Coronary artery (tissue), 2 donors: ENCODE measurements at regions not wholly inside any gene's neighbourhood (a gene's known extent, or its start where the extent isn't known, plus 50 kb on each side); places are given as distances from the start of the nearest gene placed in this dataset.

Experiments used
- DNase-seq: peaks from one replicate; pipeline ENCODE4 v3.0.0-alpha.2; 2017; ENCODE audit warnings: low spot score
- H3K27ac ChIP-seq, 2 donors: fragments of 200-600 bp; sonication (generic); one replicate each; pipeline ENCODE4 v1.5.1; 2016 to 2019
- H3K4me3 ChIP-seq: fragments of 200-600 bp; sonication (generic); 2 replicates; pipeline ENCODE4 v1.5.1; 2016; ENCODE audit warnings: mild to moderate bottlenecking, moderate library complexity
- TF ChIP-seq, protein P1 (sequence below): fragments of 200-600 bp; sonication (generic); IDR thresholded peaks from one replicate; pipeline ENCODE4 v1.5.1; 2019; ENCODE audit warnings: antibody characterized with exemption

DNA sequence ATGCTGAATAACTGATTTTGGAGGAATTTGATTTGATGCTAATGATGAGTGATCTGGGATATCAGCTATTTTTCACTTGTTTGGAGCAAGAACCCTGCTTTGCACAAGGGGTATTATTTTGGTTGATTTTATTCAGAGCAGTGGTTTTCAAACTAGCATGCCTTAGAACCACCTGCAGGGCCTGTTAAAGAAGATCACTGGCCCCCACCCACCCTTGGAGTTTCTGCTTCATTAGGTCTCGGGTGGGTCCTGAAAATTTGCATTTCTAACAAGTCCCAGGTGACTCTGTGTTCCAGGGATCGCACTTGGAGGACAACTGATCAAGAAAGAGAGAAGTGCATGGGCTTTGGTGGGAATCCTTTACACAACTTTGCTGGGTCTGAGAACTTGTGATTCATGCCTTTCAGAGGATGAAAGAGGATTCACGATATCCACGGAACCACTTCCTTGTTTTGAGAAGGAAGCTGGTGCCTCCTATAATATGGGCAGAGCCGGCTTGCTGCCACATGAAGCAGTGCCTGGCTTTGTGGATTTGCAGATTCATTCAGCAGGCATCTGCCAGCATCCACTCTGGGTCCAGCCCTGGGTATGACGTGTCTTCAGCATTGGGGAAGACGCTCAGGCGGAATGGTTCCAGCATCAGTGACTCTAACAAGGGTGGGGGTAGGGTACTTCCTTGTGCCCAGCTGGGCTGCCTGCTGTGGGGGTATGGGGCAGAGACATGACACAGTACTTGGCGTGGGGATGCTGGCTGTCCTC lies 106.6 kb upstream of the PITX1 start:
- peak; percentile 73 for DNase-seq
- TF ChIP-seq, protein P1, sequence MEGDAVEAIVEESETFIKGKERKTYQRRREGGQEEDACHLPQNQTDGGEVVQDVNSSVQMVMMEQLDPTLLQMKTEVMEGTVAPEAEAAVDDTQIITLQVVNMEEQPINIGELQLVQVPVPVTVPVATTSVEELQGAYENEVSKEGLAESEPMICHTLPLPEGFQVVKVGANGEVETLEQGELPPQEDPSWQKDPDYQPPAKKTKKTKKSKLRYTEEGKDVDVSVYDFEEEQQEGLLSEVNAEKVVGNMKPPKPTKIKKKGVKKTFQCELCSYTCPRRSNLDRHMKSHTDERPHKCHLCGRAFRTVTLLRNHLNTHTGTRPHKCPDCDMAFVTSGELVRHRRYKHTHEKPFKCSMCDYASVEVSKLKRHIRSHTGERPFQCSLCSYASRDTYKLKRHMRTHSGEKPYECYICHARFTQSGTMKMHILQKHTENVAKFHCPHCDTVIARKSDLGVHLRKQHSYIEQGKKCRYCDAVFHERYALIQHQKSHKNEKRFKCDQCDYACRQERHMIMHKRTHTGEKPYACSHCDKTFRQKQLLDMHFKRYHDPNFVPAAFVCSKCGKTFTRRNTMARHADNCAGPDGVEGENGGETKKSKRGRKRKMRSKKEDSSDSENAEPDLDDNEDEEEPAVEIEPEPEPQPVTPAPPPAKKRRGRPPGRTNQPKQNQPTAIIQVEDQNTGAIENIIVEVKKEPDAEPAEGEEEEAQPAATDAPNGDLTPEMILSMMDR: no peak
- Histone ChIP-seq H3K27ac (no peak overlapping the region), H3K4me3 (no peak overlapping the region)

DNA sequence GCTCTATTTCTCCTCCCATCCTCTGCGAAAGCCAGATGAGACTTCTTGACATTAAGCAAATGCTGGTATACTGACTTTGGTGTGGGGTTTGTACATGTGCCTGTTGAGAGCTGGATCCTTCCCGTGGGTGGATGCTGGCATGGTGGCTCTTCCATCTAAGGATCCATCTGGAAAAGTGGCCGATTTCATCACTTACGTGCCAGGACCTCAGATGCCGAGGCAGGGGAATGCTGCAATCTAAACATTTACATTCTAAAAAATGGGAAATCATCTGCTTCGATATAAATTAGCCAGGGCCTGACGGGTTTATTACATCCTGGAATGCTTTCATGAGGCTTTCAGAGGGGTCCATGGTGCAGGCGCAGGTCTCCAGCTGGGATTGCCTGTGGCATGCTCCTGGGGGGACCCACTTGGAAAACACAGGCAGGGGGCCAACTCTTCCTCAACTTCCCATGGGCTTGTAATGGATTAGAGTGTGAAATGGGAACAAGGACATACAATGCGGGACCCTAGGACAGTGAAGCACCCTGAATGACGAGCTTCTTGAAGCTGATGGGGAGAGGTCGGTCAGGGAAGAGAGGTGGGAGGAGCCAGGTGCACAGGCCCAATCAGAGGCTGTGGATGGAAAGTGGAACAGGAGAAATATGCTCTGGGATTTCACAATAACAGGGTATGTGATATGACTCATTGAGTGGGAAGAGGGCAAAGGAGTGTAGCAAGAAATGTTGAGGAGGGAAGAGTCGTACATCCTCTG lies 105.5 kb upstream of the PITX1 start:
- H3K27ac ChIP-seq: no peak overlapping the region

DNA sequence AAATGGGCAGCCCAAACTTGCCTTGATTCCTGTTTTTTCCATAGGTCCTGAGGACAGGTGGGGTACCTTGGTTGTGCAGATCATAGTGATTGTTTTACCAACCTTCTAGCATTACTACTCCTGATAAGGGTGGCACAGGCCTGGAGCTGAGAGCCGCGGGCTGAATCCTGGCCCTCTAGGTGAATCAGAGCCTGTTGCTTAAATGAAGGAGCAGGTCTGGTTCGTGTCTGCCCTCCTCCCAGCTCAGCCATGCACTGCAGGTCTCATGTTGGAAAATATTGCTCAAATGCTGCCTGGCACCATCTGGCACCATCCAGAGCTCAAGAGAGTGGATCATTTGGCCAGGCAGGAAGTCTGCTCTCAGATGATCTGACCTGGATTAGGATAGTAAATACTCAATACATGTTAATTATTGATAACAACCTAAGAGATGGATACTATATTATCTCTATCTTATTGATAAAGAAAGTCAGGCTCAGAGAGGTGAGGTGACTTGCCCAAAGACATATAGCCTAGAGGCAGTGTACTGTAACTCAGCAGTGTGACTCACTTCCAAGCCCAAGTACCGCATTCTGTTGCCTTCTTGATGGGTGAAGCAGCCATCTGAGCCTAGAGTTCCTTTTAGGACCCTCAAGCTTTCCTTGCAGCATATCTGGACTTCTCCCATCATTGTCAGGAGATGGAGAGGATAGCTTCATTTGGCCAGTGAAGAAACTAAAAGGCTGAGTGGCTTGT lies 104.3 kb upstream of the PITX1 start:
- Histone ChIP-seq H3K4me3 (no peak overlapping the region), H3K27ac (no peak overlapping the region)
- TF ChIP-seq, protein P1: no peak
- peak; percentile 38 for DNase-seq

More for the DNA sequence above, 105.5 kb upstream of the PITX1 start:
- TF ChIP-seq, protein P1: no peak
- H3K4me3 ChIP-seq: no peak overlapping the region
- DNase-seq: peak; percentile 61

DNA sequence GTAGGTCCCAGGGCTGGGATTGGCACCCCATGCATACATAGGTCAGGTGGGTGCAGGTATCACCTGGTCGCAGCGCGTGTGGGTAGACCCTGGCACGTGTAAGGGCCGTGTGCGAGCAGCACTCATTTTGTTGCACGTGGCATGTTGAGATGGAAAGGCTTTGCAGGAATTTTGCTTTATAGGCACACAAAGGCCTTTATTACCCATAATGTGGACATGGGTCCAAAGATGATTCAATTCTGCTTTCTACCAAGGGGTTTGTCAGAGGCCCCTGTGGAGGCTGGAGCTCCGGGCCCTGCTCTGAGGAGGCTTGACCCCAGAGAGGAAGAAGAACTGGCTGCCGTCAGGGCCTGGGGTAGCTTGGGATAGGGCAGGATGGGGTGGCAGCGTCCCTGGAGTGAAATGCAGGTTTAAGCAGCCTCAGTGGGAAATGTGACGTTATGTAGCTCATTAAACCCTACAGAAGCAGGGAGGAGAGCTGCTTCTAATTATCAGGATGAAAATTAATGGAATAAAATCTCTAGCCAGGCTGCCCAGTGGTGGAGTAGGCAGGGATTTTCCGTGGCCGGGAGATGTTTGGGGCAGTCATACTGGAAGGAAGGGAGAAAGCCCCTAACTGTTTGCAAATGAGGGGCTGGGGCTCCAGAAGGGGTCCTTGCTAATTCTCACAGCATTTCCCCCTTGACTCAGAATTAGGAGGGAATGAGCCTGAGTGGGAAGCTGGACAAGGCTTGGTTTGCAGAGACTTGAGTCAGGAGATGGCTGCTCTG lies 103.3 kb upstream of the PITX1 start:
- Histone ChIP-seq H3K27ac (no peak overlapping the region), H3K4me3 (no peak overlapping the region)
- TF ChIP-seq, protein P1: no peak
- DNase-seq: peak; percentile 49

DNA sequence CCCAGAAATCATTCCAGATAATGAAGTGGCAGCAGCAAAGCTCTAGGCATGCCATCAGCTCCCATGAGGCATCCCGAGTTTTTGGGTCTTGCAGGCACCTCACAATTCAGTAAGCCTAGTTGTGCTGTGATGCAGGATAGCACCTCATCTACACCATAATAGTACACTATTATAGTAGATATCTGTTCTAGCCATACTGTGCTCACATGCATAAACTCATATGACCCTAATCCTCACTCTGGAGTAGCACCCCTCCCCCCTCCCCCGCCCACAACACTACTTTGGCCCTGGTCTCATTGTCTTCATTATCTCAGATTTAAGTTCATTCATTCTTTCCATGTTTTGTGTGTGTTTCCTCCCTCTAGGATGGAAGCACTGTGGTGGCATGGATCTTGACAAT lies 102.5 kb upstream of the PITX1 start:
- Histone ChIP-seq H3K27ac (no peak overlapping the region), H3K4me3 (no peak overlapping the region)
- TF ChIP-seq, protein P1: no peak
- DNase-seq: no peak

DNA sequence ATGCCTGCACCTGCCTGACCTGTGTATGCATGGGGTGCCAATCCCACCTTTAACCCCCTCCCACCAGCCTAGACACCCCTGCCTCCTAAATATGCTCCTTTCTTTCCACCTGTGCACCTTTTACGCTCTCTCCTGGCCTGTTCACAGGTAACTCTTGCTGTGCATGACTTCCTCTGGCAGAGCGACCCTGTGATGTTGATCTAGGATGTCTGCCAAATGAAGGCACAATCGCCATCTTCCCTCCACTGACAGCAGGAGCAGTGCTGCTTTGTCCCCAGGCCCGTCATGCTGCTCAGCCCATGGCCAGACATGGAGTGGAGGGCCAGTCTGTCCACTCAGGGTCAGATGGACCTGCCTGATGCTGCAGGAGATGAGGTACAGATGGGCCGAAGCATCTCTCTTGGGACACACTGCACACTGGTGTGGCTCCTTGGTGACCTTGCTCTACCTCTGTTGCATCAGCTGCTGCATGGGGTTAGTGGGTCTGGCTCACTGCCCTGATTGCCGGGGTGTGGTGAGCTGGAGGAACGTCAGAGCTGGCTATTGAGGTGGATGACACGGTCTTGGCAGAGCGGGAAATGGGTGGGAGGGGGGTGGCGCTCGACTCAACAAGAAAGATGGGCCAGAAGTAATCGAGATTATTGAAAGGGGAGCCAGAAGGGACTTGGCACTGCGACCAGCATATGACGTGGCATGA lies 101.7 kb upstream of the PITX1 start:
- DNase-seq: peak; percentile 81
- Histone ChIP-seq H3K4me3 (no peak overlapping the region), H3K27ac (no peak overlapping the region)
- TF ChIP-seq, protein P1: no peak
